ENCODE measurements at regions not wholly inside any gene's neighbourhood (a gene's known extent, or its start where the extent isn't known, plus 50 kb on each side); places are given as distances from the start of the nearest gene placed in this dataset.

- TF ChIP-seq EP300 (IDR thresholded peaks at IDR 0.05; ENCODE audit: borderline replicate concordance in 1 of 2, low read depth in 2 of 2, low read length in 2 of 2), result no peak
- TF ChIP-seq JUND (IDR thresholded peaks at IDR 0.05; ENCODE audit: low read length), result no peak
- no peak for TF ChIP-seq NRF1 (IDR thresholded peaks at IDR 0.05; ENCODE audit: low read depth, low read length)
These were observed 461.0 kb downstream of the EIPR1 start (continued) for GRCh38 chr2:2916621-2917020.

All from H1 (cell line).